Stimulated activated CD8-positive, alpha-beta memory T cell treated with anti-CD3 and anti-CD28 coated beads, Interleukin-15, amount 100 ng/mL, for 48 hours (primary cell): ENCODE measurements at regions not wholly inside any gene's neighbourhood (a gene's known extent, or its start where the extent isn't known, plus 50 kb on each side); places are given as distances from the start of the nearest gene placed in this dataset.

Experiments used
- DNase-seq, 2 donors: peaks; one replicate each; pipeline ENCODE4 v3.0.0-alpha.2; 2020; ENCODE audit warnings: low read depth in 2 of 2

DNA sequence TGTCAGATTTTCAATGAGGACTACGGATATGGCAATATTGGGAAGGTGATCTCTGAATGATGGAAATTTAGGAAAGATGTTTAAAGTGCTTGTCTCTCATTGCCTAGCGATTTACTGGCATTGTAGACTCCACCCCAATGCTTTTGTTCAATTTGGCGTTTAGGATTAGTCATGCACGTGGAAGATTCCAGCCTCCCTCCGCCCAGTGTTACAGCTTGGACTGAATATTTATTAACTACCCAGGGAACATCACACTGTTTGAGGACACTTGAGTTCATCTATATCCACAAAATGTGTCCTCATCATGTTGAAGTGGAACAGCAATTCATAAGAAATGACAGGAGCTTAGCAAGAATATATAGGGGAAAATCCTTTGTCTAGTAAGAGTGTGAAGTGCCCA lies 738.8 kb upstream of the RBFOX1 start:
- no peak for DNase-seq

DNA sequence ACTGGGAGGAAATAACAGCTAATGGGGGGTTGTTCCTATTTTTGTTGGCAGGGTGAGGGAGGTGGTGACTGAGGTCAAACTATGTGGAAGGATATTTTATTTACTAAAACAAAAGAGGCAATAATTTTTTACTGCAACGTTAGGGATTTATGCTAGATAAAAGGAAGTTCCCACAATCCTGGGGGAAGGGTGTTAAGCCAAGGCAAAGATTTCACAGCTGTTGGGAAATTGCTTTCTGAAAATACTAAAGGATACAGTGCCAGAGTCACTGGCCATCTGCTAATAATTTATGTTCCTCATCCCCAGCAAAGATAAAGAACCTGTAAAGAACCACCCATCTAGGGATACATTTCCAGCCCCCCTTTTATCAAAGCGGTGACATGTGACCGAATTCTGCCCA lies 756.0 kb upstream of the RBFOX1 start:
- no peak for DNase-seq

DNA sequence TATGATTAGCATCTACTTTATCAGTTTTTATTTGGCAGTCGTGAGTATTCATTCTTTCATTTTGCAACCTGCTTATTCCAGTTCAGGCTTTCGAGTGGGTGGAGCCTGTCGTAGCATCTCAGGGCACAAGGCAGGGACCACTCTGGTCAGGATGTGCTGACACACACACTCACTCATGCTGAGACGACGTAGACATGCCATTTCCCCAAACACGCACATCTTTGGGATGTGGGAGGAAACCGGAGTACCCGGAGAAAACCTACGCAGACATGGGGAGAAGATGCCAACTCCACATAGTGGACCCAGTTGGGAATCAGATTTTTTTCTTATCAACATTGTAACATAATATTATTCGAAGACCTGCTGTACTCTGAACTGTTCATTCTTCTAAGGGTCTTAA lies 756.5 kb upstream of the RBFOX1 start:
- DNase-seq = no peak

DNA sequence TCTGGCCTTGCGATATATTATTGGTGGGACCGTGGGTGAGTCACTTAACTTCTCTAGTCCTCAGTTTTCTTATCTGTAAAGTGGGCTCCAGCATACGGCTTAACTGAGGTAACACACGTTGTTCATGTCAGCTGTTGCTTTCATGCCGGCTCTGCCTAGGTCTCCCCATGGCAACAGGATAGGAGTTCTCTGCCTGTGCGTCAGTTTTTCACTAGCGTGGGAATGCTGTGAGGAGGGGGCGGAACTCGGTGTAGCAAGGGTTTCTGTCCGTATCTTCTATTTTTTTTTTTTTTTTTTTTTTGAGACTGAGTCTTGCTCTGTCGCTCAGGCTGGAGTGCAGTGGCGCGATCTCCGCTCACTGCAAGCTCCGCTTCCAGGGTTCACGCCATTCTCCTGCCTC lies 758.5 kb upstream of the RBFOX1 start:
- no peak for DNase-seq

DNA sequence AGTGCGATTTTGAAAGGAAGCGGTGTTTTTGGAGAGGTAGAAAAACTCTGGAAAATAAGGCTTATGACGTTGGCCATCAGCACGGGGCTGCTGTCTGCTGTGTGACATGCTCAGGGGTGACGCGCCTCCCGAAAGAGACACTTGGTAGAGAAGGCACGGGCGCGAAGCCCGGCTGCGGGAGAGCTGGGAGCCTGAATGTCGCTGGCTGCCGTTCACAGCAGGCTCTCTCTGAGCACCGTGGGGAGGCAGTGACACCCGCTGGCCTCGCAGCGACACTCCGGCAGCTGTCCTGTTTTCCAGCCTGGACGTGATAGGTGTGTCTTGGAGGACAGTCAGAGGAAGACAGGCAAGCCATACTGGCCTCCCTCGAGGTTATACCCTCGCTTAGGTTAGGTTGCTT lies 759.1 kb upstream of the RBFOX1 start:
- DNase-seq = no peak

DNA sequence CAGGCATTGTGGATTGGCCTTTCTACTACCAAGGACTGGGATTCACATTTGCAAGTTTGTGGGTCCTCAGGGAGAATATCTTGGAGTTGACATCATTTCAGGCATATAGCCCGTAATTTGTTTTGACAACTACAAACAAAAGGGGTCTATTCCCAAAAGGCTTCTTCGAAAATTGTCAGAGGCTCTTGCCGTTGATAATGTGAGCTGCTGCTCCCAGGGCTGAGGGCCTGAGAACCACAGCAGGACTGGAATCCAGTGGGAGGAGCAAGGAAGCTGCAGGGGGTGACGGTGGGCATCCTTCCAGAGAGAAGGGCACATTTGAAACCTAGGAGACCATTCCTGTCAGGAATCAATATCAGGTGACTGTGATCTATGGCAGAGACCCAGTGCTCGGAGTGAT lies 761.6 kb upstream of the RBFOX1 start:
- no peak for DNase-seq

DNA sequence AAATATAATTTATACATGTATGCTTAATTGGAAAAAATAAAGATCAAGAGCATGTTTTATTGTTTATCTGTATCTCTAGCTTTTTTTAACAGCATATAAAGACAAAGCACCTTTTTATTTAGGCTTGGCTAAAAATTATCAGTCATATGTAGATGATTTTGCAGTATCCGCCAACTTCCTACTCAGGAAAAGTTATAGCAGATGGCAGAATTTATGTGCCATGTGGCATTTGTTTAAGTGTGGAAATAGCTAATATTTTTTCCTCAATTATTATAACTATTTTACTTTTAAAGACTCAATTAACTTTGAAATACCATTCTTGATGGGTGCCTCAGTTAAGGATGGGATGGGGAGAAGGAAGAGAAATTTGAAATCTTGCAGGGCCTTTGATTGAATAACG lies 762.1 kb upstream of the RBFOX1 start:
- DNase-seq = no peak

DNA sequence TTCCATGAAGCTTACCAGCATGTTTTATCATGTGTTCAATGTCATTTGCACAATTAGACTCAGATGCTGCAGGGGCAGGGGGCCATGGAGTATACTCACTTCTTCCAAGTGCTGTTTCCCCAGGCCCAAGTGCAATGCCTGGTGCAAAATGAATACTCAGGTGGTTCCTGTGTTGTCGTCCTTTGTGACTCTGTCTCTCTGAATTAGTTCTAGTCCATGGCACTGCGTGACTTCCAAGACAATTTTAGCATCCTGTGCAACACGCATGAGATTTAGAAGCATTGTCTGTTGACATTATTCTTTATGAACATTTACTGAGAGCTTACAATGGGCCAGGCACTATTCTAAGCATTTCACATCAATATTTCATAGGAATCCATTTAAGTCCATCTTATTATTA lies 769.7 kb upstream of the RBFOX1 start:
- no peak for DNase-seq

DNA sequence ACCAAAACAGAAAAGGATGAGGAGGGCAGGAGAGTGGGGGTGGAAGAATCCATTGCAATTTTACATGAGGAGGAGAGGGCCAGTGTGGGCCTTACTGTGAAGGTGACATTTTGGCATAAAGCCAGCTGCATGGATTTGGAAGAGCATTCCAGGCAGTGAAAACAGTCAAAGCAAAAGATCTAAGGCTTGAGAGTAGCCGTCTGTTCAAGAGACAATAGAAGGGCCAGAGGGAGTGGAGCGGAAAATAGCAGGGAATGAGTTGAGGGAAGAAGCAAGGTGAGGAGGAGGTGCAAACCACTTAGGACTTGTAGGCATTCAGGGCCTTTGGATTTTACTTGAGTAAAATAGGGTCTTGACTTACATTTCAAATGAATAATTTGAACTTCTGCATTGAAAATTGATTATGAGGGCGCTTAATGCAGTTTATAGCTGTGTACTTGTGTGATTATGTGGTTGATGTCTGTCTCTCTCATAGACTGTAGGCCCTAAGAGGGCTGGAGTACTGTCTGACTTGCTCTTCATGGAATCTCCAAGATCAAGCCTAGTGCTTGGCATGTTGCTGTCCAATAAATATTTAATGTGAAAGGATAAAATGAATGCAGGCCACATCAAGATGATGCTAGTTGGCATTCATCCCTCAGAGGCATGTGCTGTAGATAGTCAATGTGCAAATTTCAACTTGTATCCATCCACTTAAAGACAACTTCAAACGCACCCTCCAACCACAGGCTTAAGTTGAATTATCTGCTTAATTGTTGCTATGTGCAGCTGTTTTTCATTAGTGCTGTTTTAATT lies 772.1 kb upstream of the RBFOX1 start:
- no peak for DNase-seq

DNA sequence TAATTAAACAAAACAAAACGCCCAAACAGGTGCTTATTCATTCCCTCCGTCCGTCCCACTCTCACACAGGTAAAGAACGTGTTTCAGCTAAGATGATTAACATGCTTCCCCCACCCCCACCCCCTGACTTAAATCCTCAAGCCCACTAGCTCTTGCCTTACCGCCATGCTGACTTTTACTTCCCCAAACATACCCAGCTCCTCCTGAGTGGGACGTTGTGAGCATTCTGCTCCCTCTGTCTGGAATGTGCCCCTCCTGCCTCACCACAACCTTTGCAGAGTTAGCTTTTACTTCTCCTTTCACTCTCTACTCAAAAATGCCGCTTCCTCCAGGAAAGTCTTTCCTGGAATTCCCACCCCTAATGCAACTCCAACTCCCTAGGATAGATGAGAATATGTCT lies 774.0 kb upstream of the RBFOX1 start:
- no peak for DNase-seq

DNA sequence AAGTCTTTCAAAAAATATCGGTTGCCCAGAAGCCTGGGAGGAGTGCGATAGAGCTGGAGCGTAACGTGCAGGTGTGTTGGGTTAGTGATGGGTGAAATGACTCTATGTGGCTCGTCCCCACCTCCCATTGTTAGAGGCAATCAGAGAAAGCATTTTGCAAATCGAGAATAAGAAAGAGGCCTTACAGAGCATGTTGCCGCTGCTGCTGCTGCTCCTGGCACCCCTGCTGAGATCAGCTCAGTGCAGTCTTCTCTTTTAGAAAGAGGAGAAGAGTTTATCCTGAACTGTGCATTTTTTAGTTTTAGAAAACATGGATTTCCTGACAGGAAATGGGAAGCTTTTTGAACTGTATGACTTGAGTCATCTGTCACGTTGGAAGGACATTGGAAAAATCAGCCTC lies 774.5 kb upstream of the RBFOX1 start:
- no peak for DNase-seq

DNA sequence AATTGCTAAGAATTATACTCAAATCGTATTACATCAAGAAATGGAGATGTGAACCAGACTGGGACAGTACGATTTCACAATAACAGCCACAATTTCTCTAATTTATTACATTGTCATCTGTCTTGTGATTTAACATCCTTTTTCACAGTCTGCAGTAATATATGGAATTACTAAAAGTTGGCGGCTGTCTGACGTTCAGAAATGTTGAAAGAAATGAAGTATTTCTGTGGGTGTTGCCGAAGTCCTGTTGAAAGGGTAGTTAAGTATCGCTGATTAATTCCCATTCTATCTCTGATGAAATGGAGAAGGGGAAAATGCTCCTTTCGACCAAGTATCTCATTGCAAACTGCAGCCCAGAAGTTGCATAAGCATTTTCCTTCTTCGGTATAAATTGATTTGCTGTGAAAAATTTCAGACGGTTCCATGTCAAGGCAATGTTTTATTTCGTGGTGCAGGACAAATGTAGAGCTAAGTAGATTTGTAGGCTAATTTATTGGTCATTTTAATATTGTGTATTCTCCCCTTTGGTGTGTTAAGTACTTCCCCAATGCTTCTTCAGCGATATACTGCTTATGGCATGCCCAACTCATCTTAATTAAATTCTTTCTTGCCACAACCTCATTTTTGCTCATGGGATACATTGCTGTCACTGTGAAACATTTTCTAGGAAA lies 775.2 kb upstream of the RBFOX1 start:
- DNase-seq = no peak

DNA sequence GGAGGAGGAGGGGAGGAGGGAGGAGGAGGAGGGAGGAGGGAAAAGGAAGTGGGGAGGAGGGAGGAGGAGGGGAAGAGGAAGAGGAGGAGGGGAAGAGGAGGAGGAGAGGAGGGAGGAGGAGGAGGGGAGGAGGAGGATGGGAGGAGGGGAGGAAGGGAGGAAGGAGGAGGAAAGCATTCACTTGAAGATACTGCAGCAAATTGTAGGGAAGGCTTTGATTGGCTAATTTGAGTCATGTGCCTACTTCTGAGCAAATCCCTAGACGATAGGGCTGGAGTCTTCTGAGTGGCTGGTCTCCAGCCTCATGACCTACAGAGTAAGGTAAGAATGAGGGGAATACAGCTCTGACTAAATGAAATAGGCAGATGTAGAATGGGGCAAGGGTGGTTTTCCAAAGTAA lies 783.2 kb upstream of the RBFOX1 start:
- no peak for DNase-seq

DNA sequence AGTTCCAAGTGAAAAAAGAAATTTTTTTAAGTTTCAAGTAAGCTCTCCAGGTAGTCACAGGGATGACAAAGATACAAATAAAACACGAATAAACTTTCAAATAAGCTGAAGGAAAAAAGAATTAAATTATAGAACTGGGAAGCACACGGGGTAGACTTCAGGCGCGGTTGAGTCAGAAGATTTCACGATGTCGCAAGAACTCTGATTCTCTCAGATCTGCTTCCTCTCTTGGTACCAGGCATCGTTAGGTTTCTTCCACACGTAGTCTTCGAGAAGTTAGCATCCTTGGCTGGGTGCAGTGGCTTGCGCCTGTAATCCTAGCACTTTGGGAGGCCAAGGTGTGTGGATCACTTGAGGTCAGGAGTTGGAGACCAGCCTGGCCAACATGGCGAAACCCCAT lies 784.1 kb upstream of the RBFOX1 start:
- DNase-seq = no peak

DNA sequence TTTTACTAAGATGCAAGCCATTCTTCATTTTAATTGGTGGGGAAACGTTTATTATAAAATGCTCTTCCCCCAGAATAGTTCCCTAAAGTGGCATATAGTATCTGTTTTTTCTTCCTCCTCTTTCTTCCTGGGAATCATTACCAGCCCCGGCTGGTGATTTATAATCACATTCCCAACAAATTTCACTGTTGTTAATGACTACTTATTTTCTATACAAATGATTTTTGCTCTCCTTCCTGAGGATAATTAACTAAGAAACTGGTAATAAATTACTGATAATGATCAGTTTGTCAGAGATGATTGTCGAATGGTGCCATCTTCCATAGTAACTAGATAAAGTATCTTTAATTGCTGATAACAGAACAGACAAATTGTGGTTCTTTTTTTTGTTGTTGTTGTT lies 785.5 kb upstream of the RBFOX1 start:
- DNase-seq = no peak

DNA sequence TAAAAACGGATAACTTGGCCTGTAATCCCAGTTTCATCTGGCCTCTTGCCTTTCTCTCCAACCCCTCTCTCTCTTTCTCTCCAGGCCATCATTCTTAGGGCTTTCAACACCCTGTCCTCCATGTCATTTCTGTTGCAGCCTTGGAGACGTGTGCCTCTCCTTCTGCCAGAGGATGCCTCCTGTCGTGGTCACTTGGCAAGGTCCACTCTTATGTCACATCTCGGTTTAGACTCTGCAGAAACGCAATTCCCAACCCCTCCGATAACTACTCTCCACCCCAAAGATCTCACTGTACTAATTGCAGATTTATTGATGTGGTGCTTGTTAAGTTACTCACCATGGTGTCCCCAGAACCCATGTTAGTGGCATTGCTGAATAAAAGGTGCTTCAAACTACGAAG lies 787.3 kb upstream of the RBFOX1 start:
- DNase-seq = no peak

DNA sequence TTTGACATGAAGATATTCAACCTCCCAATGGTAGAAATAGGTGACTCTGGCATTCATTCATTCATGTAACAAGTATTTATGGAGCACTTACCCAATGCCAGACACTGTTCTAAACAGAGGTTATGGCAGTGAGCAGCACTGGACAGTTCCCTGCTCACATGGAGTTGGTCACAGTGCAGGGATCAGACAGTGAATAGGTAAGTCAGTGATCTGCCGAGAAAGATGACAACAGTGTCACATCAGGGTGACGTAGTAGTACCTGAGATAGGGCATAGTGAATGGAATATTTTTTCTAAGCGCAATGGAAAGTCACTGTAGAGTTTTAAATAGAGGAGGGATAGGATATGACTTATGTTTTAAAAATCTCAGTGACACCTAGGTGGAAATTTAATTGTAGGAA lies 791.4 kb upstream of the RBFOX1 start:
- no peak for DNase-seq

DNA sequence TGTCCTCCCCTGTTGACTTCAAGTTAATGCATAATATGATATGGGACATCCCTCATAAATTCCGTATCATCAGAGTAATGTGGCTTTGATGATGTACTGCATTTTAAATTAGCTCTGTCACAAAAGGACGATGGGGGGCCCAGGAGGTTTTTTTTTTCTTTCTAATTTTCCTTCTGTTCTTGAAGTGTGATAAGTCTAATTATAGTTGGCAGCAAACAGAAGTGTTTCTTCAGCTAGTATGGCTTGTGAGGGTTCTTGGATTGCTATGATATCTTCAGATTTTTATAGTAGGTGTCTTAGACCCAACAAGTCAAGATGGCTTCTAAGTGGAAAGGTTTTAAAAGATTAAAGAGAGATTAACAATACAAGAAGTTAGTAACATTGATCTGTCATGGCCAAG lies 796.2 kb upstream of the RBFOX1 start:
- no peak for DNase-seq

DNA sequence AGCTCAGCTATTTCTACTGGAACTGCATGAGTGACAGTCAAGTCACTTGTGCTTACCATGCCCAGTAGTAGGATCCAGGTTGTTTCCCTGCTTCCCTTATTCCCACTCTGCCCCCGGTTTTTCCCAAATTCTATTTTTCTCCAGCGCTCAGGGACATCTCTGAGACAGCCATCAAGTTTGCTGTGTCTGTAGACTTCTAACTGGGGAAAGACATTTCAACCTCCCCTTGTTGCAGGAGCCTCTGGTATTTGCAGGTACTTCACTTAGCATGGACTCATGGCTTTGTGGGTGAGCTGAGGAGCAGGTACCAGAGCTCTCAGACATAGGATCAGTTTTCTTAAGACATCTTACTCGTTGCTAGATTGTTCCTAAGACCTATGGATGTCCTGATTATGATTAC lies 801.6 kb upstream of the RBFOX1 start:
- no peak for DNase-seq

DNA sequence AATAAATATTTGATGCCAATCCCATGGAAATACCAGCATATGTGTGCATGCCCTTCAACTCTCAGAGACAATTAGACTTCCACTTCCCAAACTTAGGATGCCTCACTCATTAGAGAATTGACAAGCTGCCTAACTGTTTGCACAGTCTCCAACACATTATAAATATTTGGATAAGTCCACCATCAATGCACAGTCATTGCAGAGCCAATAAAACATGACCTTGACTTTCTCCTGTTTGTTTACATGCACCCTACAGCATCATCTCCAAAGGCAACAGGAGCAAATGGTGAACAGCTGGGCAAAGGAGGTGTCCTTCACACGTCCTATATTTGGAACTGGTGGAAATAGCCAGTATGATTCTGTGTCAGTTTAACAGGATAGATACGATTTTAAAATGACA lies 804.4 kb upstream of the RBFOX1 start:
- no peak for DNase-seq

DNA sequence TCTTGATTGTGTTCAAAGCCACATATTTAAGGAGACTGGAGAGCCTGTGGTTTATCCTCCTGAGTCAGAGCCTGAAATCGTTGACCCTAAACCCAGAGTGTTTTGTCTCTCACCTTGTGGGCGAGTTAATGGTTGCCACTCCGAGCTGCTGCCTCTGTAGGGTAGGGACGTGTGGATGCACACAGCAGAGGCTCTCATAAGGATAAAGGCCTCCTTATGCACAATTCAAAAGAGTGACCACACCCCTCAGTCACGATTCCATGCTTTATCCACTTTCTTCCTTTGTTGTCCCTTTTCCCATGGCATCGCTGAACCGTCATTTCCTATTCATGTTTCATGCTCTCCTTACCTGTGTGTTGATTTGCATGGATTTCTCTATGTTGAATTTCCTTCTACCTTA lies 805.0 kb upstream of the RBFOX1 start:
- DNase-seq = no peak

DNA sequence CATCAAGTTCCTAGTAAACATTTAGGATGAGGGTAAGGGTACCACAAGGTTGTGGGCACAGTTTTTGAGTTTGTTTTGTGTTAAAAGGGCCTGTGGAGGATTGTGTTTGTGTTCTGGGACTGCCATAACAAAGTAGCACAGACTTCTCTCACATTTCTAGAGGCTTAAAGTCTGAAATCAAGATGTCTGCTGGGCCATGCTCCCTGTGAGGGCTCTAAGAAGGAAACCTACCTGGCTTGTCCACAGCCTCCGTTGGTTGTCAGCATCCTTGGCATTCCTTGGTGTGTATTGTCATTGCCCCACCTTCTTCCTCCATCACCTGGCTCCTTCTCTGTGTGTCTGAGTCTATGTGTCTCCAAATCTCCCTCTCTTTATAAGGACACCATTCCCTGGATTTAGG lies 808.1 kb upstream of the RBFOX1 start:
- no peak for DNase-seq

DNA sequence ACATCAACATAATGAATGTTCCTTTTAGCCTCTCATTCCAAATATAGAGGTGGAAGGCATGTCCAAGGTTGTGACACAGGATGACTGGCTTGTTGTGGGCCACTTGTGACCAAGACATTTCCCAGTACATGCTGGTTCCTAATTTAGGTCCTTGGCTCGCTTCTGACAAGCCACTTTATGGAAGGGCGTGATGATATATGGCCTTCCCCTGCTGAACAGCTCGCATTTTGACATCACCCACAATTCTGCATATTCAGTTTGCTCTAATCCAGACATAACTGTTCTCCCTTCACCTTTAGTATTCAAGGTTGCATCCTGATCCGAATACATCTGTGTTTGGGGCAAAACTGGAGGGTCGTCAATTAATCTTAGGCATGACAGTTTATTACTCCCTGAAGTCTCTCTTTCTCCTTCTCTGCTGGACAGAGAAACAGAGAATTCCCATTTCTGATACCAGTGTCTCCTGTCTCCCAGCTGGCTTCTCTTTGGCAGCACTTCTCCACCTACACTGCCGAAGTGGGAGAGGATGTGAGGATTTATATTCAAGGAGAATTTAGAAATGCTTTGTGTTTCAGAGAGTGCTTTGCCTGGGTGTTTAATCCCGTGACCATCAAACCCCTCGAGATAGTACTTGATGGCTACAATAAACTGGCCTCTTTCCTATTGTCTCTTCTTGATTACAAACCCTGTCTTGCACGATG lies 815.5 kb upstream of the RBFOX1 start:
- no peak for DNase-seq
